ENCODE measurements at regions not wholly inside any gene's neighbourhood (a gene's known extent, or its start where the extent isn't known, plus 50 kb on each side); places are given as distances from the start of the nearest gene placed in this dataset.

DNA sequence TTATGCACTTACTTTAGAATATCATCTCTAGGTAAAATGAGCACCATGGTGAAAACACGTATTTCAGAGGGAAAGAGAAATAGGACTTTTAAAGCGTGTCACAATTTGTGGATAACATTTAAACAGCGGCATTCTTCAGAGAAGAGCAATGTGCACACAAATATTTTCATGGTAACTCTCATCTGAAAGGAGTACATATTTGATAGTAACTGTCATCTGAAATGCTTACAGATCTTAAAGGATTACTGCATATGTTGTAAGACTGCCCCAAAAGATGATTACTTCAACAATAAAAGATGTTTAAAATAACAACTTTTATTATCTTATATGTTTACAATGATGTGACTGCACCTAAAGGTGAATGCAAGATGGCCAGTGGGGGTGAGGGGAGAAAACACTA, 408.8 kb downstream of the PLA2G4A start:
- no peak for DNase-seq

GRCh38 chr1:187241971-187242370, 413.2 kb downstream of the PLA2G4A start:
- DNase-seq, result no peak

- DNase-seq, result no peak
These were observed 415.9 kb downstream of the PLA2G4A start for GRCh38 chr1:187244623-187245022.

GRCh38 chr1:187245201-187245600, 416.5 kb downstream of the PLA2G4A start:
- DNase-seq, result no peak

GRCh38 chr1:187249196-187249595, 420.4 kb downstream of the PLA2G4A start:
- no peak for DNase-seq

- no peak for DNase-seq
These were observed 424.2 kb downstream of the PLA2G4A start for GRCh38 chr1:187252923-187253322.

- no peak for DNase-seq
These were observed 428.7 kb downstream of the PLA2G4A start for GRCh38 chr1:187257476-187257875.

GRCh38 chr1:187261637-187262036, 432.9 kb downstream of the PLA2G4A start:
- no peak for DNase-seq

DNA sequence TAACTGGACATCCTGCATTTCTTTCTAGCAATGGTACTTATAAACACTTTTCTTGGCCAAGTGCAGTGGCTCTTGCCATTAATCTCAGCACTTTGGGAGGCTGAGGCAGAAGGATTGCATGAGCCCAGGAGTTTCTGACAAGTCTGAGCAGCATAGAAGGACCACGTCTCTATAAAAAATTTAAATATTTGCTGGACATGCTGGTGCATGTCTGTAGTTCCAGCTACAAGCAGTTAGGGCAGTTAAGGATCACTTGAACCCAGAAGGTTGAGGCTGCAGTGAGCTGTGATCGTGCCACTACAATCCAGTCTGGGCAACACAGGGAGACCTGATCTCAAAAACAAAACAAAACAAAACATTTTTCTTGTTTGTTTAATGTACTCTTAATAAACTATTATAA, 434.0 kb downstream of the PLA2G4A start:
- DNase-seq, result no peak

DNA sequence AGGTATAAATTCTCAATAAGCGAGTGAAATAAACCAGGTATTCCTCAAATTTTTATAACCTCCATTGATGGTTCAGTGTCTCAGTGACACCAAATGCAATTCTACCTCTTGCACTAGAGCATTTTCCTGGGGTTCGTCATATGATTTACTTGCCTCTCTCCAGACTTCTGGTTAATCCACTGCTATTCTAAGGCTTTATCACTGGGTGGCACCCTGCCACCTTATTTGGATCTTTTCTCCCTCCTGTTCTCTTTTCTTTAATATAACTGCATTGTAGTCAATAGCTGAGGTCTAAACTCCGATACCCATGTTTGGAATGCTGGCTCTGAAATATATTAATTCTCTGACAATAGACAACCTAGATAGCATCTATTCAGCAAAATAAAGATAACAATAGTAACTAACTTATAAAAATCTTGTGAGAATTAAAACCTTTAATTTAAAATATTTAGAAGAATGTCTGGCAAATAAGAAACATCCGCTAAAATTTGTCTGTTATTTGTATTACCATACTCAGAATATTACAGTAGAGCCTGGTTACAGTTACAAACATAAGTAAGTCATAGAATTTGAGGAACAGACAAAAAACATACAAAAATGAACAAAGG, 436.4 kb downstream of the PLA2G4A start:
- DNase-seq, result no peak

GRCh38 chr1:187266051-187266450, 437.3 kb downstream of the PLA2G4A start:
- no peak for DNase-seq

- DNase-seq, result no peak
These were observed 439.1 kb downstream of the PLA2G4A start for GRCh38 chr1:187267827-187268226.

DNA sequence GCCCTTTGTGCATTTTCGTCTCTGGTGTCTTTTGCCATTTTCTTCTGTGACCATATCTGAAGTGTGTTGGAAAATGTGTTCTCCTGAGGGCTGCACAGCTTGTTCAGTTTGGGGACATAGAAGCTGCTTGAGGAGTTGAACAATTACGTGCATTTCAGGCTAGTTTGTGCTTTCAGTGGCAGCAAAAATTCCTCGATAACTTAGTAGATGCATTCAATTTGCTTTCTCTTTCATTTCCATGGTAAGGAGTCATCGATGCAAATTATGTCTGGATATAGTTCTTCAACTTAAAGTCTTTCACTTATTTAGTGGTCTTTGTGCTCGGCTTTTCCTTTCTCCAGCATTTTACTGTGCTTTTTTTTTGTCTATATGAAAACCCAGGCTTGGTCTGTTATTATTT, 441.5 kb downstream of the PLA2G4A start:
- DNase-seq, result no peak

- no peak for DNase-seq
These were observed 446.6 kb downstream of the PLA2G4A start for GRCh38 chr1:187275346-187275745.

- DNase-seq, result no peak
These were observed 447.3 kb downstream of the PLA2G4A start for GRCh38 chr1:187275985-187276575.

- DNase-seq, result no peak
These were observed 447.9 kb downstream of the PLA2G4A start for GRCh38 chr1:187276677-187277076.

DNA sequence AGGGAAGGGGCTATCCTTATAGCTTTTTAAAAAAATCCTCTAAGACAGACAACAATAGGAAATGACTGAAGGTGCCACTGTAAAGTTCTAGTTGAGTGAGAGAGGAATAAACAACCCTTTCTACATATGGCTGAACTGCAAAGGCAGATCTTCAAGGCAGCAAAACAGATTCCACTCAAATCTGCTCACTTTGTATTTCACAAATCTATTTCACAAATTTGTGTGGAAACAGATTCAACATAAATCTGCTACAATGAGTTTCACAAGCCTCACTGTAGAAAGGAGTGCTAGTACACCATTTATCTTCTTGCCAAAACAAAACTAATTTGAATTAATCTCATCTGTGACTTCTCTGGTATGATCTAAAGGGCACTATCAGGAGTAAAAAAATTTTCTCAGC, 451.3 kb downstream of the PLA2G4A start:
- no peak for DNase-seq

DNA sequence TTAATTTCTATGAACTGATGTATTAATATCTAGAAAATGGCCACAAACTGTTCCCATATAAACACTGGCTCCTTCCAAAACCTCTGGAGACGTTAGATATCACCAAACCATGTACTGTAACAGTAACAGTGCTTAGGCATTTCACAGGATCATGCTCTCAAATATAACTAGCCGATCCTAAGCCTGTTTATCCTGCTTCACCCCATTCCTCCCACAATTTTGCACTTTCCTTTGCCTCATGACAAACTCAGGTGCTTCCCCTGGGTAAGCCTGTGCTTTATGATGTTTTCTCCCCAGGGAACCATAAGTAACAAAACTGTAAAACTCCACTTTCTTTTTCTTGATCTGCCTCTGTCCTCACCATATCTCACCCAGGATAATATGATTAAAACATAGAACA, 452.3 kb downstream of the PLA2G4A start:
- DNase-seq, result no peak

DNA sequence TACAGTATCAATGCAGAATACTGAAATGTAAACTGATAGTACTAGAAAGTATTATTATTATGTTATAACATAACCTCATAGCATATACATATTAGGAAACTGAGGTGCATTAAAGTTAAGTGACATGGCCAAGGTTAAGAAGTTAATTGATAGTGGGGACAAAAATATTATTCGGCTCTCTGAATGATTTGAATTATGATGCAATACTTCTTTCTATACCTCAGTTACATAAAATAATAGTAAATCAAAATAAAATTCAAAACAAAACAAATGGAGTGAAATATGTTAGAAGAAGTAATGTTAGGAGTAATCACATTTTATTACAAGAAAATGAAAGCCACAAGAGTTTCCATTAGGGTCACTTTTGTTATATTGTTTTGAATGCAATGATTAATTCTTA, 455.2 kb downstream of the PLA2G4A start:
- DNase-seq, result no peak

DNA sequence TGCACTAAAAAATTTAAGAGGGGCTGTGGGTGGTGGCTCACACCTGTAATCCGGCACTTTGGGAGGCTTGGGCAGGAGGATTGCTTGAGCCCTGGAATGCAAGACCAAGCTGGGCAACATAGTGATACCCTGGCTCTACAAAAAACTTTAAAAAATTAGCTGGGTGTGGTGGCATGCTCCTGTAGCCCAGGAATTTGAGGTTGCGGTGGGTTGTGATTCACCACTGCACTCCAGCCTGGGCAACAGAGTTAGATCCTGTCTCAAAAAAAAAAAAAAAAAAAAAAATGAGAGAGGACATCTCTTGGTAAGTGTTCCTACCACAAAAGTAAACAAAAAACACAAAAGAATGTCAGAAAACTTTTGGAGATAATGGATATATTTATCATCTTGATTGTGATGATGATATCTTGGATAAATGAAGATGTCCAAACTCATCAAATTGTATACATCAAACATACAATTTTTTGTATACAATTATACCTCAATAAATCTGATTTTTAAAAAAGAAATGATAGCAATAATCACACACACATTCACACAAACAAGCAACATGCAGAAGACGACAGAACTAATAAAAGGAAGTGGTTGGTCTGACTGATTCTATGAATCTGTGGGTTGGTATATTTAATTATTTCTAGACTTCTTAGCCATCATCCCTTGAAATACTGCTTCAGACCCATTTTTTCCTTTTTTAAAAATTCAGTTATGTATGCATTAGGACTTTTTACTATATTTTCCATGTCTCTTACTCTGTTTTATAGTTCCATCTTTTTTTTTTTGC, 465.9 kb downstream of the PLA2G4A start:
- DNase-seq, result no peak

- DNase-seq, result no peak
These were observed 471.3 kb downstream of the PLA2G4A start for GRCh38 chr1:187300081-187300480.

DNA sequence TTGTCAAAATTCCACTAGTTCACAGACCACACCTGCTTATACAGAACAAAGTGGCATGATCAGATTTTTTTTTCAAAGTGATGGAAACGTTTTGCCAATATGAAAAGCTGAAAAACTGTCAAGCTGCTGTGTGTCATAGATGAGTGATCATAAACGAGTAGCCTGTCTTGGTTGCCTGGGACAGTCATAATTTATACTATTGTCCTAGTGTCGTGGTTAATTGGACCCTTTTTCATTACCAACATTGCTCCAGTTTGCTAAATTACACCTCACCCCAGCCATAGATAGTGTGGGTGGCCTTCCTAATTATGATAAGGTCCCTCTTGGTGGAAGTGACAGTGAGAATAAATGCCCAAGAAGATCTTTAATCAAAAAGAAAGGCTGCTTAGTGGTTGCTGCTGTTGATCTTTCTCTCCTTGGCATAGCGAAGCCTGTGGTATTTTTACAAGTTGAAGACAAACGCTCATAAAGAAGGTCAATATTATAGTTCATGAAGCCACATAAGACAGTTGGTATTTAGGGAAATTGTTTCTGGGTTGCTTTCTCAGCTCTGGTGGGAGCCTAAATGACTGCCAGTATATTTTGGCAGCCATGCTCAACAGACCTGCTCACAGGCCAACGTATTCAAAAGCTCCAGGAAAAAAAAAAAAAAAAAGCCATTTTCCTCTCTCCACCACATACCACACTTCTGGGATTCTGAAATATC, 478.1 kb downstream of the PLA2G4A start:
- no peak for DNase-seq

DNA sequence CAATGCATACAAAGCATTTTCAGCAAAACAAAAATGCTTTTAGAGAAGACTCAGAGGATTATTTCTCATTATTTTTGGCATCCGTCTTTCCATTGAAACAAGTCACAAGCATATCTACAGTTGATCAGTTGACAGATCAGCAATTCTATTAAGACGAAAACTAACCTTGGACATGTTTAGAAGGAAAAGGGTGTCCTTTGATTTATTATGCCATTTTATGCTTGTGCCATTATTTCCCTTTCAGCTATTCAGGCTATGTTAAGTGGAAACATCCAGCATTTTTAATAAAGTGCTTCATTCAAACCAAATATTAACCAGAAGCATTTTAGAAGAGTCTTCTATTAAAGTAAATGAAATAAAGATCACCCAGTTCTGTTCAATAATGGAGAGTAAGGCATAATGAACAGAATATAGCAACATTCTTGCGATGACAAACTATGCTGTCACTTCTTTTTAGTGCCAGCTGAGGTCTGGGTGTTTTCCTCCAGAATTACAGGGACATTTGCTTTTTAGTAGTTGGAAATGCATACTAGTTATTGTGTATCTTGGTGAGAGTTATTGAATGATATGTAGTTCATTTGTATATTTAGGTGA, 481.4 kb downstream of the PLA2G4A start:
- no peak for DNase-seq
